A549 (cell line): ENCODE measurements at regions not wholly inside any gene's neighbourhood (a gene's known extent, or its start where the extent isn't known, plus 50 kb on each side); places are given as distances from the start of the nearest gene placed in this dataset.

Experiments
- ATAC-seq, 2 experiments: fragments of 200-7000 bp in 1 of 2; fragments of >200 bp in 1 of 2; cut with Nextera tagmentation in 1 of 2; cut with Tn5 transposase in 1 of 2; 3 replicates each; pipeline versions ENCODE4 v1.8.0 to v1.9.1; 2018 to 2020; ENCODE audit warnings: mild to moderate bottlenecking in 1 of 2, moderate library complexity in 1 of 2
- CTCF ChIA-PET: fragments of 300-600 bp; sonication (Branson Sonifier 250); formaldehyde crosslinking; extraction: SDS; loops from one replicate; lab custom pipeline; 2021; ENCODE audit warnings: antibody characterized with exemption, inconsistent platforms; lab: Yijun Ruan, JAX
- POLR2A ChIA-PET: fragments of 350-600 bp; formaldehyde crosslinking; extraction: SDS; loops from one replicate; lab custom pipeline; 2021; ENCODE audit warnings: antibody characterized with exemption, inconsistent platforms; lab: Yijun Ruan, JAX
- DNase-seq, 2 experiments: peaks; one replicate each; pipeline versions ENCODE4 v3.0.0 to v3.0.0-alpha.2; 2011 to 2016; ENCODE audit warnings: low read depth in 1 of 2, low spot score in 1 of 2
- FAIRE-seq: peaks from 2 replicates; lab custom pipeline; 2011; peaks lifted over from hg19 to GRCh38; lab: Jason Lieb, UNC
- H3K27ac ChIP-seq, 2 experiments: fragments of >200 bp; sonication (Bioruptor Twin); formaldehyde crosslinking; 3 replicates each; pipeline ENCODE4 v1.5.1; 2016 to 2017
- H3K4me1 ChIP-seq: fragments of >200 bp; sonication (Bioruptor Twin); formaldehyde crosslinking; 3 replicates; pipeline ENCODE4 v1.6.1; 2016
- H3K4me2 ChIP-seq: fragments of >200 bp; sonication (Bioruptor Twin); formaldehyde crosslinking; 3 replicates; pipeline ENCODE4 v1.6.1; 2016
- H3K4me3 ChIP-seq: fragments of >200 bp; sonication (Bioruptor Twin); formaldehyde crosslinking; 3 replicates; pipeline ENCODE4 v1.5.1; 2016
- H3K9me3 ChIP-seq: fragments of >200 bp; sonication (Bioruptor Twin); formaldehyde crosslinking; 3 replicates; pipeline ENCODE4 v1.6.1; 2016
- BCL3 ChIP-seq: fragments of >200 bp; sonication (Bioruptor Twin); formaldehyde crosslinking; IDR thresholded peaks from 3 replicates; pipeline ENCODE4 v1.6.1; 2016
- CHD2 ChIP-seq: fragments of 150-350 bp; IDR thresholded peaks from 2 replicates; pipeline ENCODE4 v1.6.1; 2014; ENCODE audit warnings: low read length; ENCODE audit not compliant: partially characterized antibody
- E2F6 ChIP-seq: IDR thresholded peaks from 2 replicates; pipeline ENCODE4 v1.6.1; 2012; ENCODE audit warnings: low read depth, borderline replicate concordance
- EP300 ChIP-seq, 2 experiments: fragments of >200 bp; sonication (Bioruptor Twin); formaldehyde crosslinking; IDR thresholded peaks; 2 replicates in 1 of 2; 3 replicates in 1 of 2; pipeline ENCODE4 v1.6.1; 2016 to 2017
- FOSB ChIP-seq: fragments of 250-450 bp; sonication (Bioruptor Pico); IDR thresholded peaks from 2 replicates; pipeline ENCODE4 v1.5.0; 2020; ENCODE audit warnings: mild to moderate bottlenecking, moderate library complexity
- KDM1A ChIP-seq: fragments of 200-600 bp; sonication (generic); IDR thresholded peaks from 2 replicates; pipeline ENCODE4 v1.6.1; 2016; ENCODE audit warnings: low read depth, mild to moderate bottlenecking
- KDM5A ChIP-seq: fragments of 200-600 bp; sonication (generic); IDR thresholded peaks from 2 replicates; pipeline ENCODE4 v1.6.1; 2016; ENCODE audit warnings: antibody characterized with exemption, mild to moderate bottlenecking
- NR3C1 ChIP-seq: fragments of >200 bp; sonication (Bioruptor Twin); formaldehyde crosslinking; IDR thresholded peaks from 3 replicates; pipeline ENCODE4 v1.6.1; 2017
- RFX5 ChIP-seq: fragments of 450-650 bp; IDR thresholded peaks from 2 replicates; pipeline ENCODE4 v1.7.1; 2014; ENCODE audit warnings: antibody characterized with exemption, mild to moderate bottlenecking, moderate library complexity
- ZSCAN20 ChIP-seq: fragments of 250-450 bp; sonication (Bioruptor Pico); IDR thresholded peaks from 2 replicates; pipeline ENCODE4 v1.8.0; 2022; ENCODE audit warnings: mild to moderate bottlenecking, moderate library complexity
- WGBS: methylation state at CpG from one replicate; pipeline ENCODE4 v1.1.6; 2017; ENCODE audit errors: missing lambda C conversion rate; 5-methylcytosine and 5-hydroxymethylcytosine counted together
- TF ChIP-seq, protein P1 (sequence below): fragments of >200 bp; sonication (Bioruptor Twin); formaldehyde crosslinking; IDR thresholded peaks from 3 replicates; pipeline ENCODE4 v1.5.1; 2016
- TF ChIP-seq, protein P2 (sequence below): fragments of 450-650 bp; IDR thresholded peaks from 2 replicates; pipeline ENCODE4 v1.6.1; 2014; ENCODE audit warnings: antibody characterized with exemption
- TF ChIP-seq, protein P3 (sequence below): fragments of 250-450 bp; sonication (Bioruptor Pico); IDR thresholded peaks from 2 replicates; pipeline ENCODE4 v1.5.0; 2020; ENCODE audit warnings: low read depth, mild to moderate bottlenecking, moderate library complexity
- TF ChIP-seq, protein P4 (sequence below): IDR thresholded peaks from 2 replicates; pipeline ENCODE4 v1.6.1; 2012

GRCh38 chr1:58885998-58886397 is 102.2 kb upstream of the JUN start:
- ChIA-PET POLR2A (no interaction called here), CTCF (no interaction called here)
- TF ChIP-seq, protein P1, sequence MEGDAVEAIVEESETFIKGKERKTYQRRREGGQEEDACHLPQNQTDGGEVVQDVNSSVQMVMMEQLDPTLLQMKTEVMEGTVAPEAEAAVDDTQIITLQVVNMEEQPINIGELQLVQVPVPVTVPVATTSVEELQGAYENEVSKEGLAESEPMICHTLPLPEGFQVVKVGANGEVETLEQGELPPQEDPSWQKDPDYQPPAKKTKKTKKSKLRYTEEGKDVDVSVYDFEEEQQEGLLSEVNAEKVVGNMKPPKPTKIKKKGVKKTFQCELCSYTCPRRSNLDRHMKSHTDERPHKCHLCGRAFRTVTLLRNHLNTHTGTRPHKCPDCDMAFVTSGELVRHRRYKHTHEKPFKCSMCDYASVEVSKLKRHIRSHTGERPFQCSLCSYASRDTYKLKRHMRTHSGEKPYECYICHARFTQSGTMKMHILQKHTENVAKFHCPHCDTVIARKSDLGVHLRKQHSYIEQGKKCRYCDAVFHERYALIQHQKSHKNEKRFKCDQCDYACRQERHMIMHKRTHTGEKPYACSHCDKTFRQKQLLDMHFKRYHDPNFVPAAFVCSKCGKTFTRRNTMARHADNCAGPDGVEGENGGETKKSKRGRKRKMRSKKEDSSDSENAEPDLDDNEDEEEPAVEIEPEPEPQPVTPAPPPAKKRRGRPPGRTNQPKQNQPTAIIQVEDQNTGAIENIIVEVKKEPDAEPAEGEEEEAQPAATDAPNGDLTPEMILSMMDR = no peak
- TF ChIP-seq, protein P2, sequence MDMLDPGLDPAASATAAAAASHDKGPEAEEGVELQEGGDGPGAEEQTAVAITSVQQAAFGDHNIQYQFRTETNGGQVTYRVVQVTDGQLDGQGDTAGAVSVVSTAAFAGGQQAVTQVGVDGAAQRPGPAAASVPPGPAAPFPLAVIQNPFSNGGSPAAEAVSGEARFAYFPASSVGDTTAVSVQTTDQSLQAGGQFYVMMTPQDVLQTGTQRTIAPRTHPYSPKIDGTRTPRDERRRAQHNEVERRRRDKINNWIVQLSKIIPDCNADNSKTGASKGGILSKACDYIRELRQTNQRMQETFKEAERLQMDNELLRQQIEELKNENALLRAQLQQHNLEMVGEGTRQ = no peak
- TF ChIP-seq KDM1A = no peak
- no peak for TF ChIP-seq E2F6
- no peak for TF ChIP-seq FOSB
- TF ChIP-seq KDM5A = no peak
- TF ChIP-seq NR3C1 = no peak
- TF ChIP-seq RFX5 = no peak
- TF ChIP-seq, protein P3, sequence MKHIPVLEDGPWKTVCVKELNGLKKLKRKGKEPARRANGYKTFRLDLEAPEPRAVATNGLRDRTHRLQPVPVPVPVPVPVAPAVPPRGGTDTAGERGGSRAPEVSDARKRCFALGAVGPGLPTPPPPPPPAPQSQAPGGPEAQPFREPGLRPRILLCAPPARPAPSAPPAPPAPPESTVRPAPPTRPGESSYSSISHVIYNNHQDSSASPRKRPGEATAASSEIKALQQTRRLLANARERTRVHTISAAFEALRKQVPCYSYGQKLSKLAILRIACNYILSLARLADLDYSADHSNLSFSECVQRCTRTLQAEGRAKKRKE (CRISPR knock-in tag) = no peak
- no peak for TF ChIP-seq EP300 (IDR thresholded peaks at IDR 0.05)
- TF ChIP-seq, protein P4, sequence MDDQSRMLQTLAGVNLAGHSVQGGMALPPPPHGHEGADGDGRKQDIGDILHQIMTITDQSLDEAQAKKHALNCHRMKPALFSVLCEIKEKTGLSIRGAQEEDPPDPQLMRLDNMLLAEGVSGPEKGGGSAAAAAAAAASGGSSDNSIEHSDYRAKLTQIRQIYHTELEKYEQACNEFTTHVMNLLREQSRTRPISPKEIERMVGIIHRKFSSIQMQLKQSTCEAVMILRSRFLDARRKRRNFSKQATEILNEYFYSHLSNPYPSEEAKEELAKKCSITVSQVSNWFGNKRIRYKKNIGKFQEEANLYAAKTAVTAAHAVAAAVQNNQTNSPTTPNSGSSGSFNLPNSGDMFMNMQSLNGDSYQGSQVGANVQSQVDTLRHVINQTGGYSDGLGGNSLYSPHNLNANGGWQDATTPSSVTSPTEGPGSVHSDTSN = no peak
- H3K9me3 ChIP-seq = no peaks in the 10 kb centered on the region
- H3K4me1 ChIP-seq = peaks cover 45% of the 10 kb centered on the region
- peak overlapping the region; percentile 81 to 91; a peak in 4 of 6 replicates for H3K27ac ChIP-seq
- no peak overlapping the region for H3K4me2 ChIP-seq
- WGBS = 94% methylated on average over 5 of the region's 5 CpGs
- no peak for DNase-seq
- no peak overlapping the region for H3K4me3 ChIP-seq
- ATAC-seq = no peak
- no peak for FAIRE-seq

GRCh38 chr1:58886611-58887010 is 102.8 kb upstream of the JUN start:
- ATAC-seq = no peak
- Histone ChIP-seq H3K4me2 (no peak overlapping the region), H3K9me3 (no peaks in the 10 kb centered on the region), H3K4me3 (no peak overlapping the region), H3K4me1 (peaks cover 39% of the 10 kb centered on the region), H3K27ac (peak overlapping the region in 1 of 2 experiments; percentile 91; a peak in 2 of 6 replicates)
- WGBS = 90% methylated on average over 4 of the region's 4 CpGs
- CTCF ChIA-PET = no interaction called here
- DNase-seq = no peak
- POLR2A ChIA-PET = no interaction called here
- FAIRE-seq = no peak
- no peak for TF ChIP-seq CHD2
- no peak for TF ChIP-seq ZSCAN20 (CRISPR knock-in tag)

DNA sequence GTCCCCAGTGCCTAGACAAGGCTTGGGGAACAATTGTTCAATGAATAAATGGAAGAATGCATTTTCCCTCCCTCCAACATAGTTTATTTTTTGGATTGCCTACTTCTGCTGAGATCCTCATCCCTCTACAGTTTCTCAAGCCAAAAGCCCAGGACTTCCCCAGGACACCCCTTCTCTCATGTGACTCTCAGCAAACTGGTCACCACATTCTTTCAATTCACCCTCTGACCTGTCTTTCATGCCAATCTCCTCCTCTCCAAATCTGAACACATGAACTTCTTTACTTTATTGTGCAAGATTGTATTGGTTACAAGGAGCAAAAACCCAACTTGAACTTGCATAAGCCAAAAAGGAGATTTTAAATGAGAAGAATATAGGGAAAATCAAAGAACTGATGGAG is 103.2 kb upstream of the JUN start:
- TF ChIP-seq CHD2 = no peak
- no peak for TF ChIP-seq BCL3
- Histone ChIP-seq H3K4me3 (no peak overlapping the region), H3K27ac (peak overlapping the region in 1 of 2 experiments; percentile 91; a peak in 2 of 6 replicates), H3K4me2 (no peak overlapping the region), H3K4me1 (peaks cover 35% of the 10 kb centered on the region), H3K9me3 (no peaks in the 10 kb centered on the region)
- ATAC-seq (no peak), FAIRE-seq (no peak), DNase-seq (no peak)
- CTCF ChIA-PET = no interaction called here
- POLR2A ChIA-PET = no interaction called here
